OCI-LY1 (cell line): ENCODE measurements at regions not wholly inside any gene's neighbourhood (a gene's known extent, or its start where the extent isn't known, plus 50 kb on each side); places are given as distances from the start of the nearest gene placed in this dataset.
"Not testable (repeated sequence)": the region's sequence is repeated elsewhere in the genome, so short reads cannot be mapped to it uniquely, and the experiment has no call there.

Experiments used
- EZH2 ChIP-seq: fragments of 200-600 bp; sonication (generic), shearing (Covaris generic); IDR thresholded peaks from 2 replicates; pipeline ENCODE4 v1.8.0; 2017; ENCODE audit warnings: borderline replicate concordance, mixed run types, mild to moderate bottlenecking, antibody characterized with exemption, low read length, moderate library complexity, mixed read lengths
- TF ChIP-seq, protein P1 (sequence below): fragments of 200-600 bp; sonication (generic), shearing (Covaris generic); IDR thresholded peaks from 2 replicates; pipeline ENCODE4 v1.5.1; 2017; ENCODE audit warnings: mild to moderate bottlenecking, antibody characterized with exemption, low read length, moderate library complexity, mixed read lengths

DNA sequence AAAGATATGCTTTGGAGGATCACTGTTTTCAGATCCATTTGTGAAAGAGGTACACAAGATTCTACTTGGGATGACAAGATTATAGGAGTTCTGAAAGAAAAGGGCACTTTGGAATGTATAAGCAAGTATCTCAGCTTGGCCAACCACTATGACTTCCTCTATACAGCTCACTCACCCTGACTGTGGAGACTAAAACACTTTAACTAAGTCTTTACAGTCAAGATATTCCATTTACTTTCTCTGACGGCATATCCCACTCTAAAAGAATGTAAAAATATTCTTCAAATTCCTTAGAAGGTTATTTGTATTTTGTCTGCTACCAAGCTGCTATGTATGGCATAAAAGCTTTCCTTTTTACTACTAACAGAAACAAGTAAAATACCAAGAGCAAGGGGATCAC is 58.5 kb upstream of the KCTD7 start:
- TF ChIP-seq, protein P1, sequence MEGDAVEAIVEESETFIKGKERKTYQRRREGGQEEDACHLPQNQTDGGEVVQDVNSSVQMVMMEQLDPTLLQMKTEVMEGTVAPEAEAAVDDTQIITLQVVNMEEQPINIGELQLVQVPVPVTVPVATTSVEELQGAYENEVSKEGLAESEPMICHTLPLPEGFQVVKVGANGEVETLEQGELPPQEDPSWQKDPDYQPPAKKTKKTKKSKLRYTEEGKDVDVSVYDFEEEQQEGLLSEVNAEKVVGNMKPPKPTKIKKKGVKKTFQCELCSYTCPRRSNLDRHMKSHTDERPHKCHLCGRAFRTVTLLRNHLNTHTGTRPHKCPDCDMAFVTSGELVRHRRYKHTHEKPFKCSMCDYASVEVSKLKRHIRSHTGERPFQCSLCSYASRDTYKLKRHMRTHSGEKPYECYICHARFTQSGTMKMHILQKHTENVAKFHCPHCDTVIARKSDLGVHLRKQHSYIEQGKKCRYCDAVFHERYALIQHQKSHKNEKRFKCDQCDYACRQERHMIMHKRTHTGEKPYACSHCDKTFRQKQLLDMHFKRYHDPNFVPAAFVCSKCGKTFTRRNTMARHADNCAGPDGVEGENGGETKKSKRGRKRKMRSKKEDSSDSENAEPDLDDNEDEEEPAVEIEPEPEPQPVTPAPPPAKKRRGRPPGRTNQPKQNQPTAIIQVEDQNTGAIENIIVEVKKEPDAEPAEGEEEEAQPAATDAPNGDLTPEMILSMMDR: not testable (repeated sequence)
- not testable (repeated sequence) for TF ChIP-seq EZH2
